ENCODE measurements at regions not wholly inside any gene's neighbourhood (a gene's known extent, or its start where the extent isn't known, plus 50 kb on each side); places are given as distances from the start of the nearest gene placed in this dataset.

- no peak for TF ChIP-seq PRDM15 (CRISPR knock-in tag; IDR thresholded peaks at IDR 0.05)
These were observed 811.6 kb upstream of the ARGLU1 start (continued) for GRCh38 chr13:107379407-107380155.

GRCh38 chr13:107376341-107377125 lies 808.6 kb upstream of the ARGLU1 start:
- no peak for ATAC-seq
- Mint-ChIP-seq H3K27ac (no peak overlapping the region), H3K4me1 (peaks cover 28% of the 10 kb centered on the region), H3K27me3 (ENCODE audit: low read depth) (no peaks in the 10 kb centered on the region), H3K36me3 (no peaks in the 10 kb centered on the region), H3K4me3 (no peak overlapping the region), H3K9me3 (no peaks in the 10 kb centered on the region)
- TF ChIP-seq NR2C2 (CRISPR knock-in tag; IDR thresholded peaks at IDR 0.05) (no peak), ZNF425 (CRISPR knock-in tag; conservative IDR thresholded peaks at IDR 0.05) (no peak), PRDM15 (CRISPR knock-in tag; IDR thresholded peaks at IDR 0.05) (no peak), E2F4 (CRISPR knock-in tag; IDR thresholded peaks at IDR 0.05; ENCODE audit: borderline replicate concordance, low read depth) (no peak), GRHL2 (CRISPR knock-in tag; IDR thresholded peaks at IDR 0.05; ENCODE audit: insufficient replicate concordance, severe bottlenecking) (no peak), MXD4 (CRISPR knock-in tag; IDR thresholded peaks at IDR 0.05; ENCODE audit: borderline replicate concordance) (no peak), IRF2 (CRISPR knock-in tag; IDR thresholded peaks at IDR 0.05; ENCODE audit: borderline replicate concordance, low read depth) (no peak), MLX (CRISPR knock-in tag; IDR thresholded peaks at IDR 0.05) (no peak), STAT6 (CRISPR knock-in tag; conservative IDR thresholded peaks at IDR 0.05; ENCODE audit: low read depth) (no peak), JAZF1 (CRISPR knock-in tag; IDR thresholded peaks at IDR 0.05) (no peak)
- ChIA-PET CTCF (interaction anchor here (0.7 to 1.5 kb wide), 2 partner anchors 75 to 173 kb away, joined by 3 read pairs; no protein-coding TSS in a partner anchor), POLR2A (no interaction called here)
- DNase-seq (ENCODE audit: low spot score), result no peak
